ENCODE measurements at regions not wholly inside any gene's neighbourhood (a gene's known extent, or its start where the extent isn't known, plus 50 kb on each side); places are given as distances from the start of the nearest gene placed in this dataset.

DNA sequence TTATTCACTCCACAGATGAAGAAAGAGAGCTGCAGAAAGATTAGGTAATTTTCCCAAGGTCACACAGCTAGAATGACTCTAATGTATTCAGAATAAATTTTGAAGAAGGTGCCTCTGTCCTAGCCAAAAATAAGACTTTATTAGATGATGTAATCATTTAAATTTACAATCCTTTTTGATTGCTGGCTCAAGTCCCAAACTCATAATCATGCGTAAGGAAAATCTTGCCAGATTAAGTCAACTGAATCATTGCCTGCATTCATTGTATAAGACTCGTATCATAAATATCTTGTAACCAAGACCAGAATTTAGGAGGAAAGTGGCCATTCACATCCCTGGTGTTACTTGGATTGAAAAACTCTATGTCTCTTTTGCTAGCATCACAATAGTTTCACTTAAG is 53.1 kb upstream of the STK39 start:
- no peaks in the 10 kb centered on the region for H3K36me3 ChIP-seq
- no peaks in the 10 kb centered on the region; the same call in 1 of the 2 replicates for H3K9me3 ChIP-seq
- H3K27me3 ChIP-seq: no peaks in the 10 kb centered on the region
- DNase-seq: no peak
- no peak overlapping the region for H3K4me3 ChIP-seq

- DNase-seq: no peak
- H3K4me3 ChIP-seq: no peak overlapping the region
- H3K36me3 ChIP-seq: no peaks in the 10 kb centered on the region
Measured at GRCh38 chr2:168304024-168304681, 56.8 kb upstream of the STK39 start.

GRCh38 chr2:168307379-168307778 is 60.0 kb upstream of the STK39 start:
- Histone ChIP-seq H3K9me3 (peaks cover 13% of the 10 kb centered on the region), H3K36me3 (no peaks in the 10 kb centered on the region), H3K4me3 (no peak overlapping the region), H3K27me3 (no peaks in the 10 kb centered on the region)
- DNase-seq: no peak

More at GRCh38 chr2:168304024-168304681, 56.8 kb upstream of the STK39 start:
- peaks cover 13% of the 10 kb centered on the region for H3K9me3 ChIP-seq
- no peaks in the 10 kb centered on the region for H3K27me3 ChIP-seq

- DNase-seq: no peak
- peaks cover 15% of the 10 kb centered on the region for H3K9me3 ChIP-seq
- H3K27me3 ChIP-seq: no peaks in the 10 kb centered on the region
- no peaks in the 10 kb centered on the region for H3K36me3 ChIP-seq
- no peak overlapping the region for H3K4me3 ChIP-seq
Measured at GRCh38 chr2:168310580-168310979, 63.2 kb upstream of the STK39 start.

DNA sequence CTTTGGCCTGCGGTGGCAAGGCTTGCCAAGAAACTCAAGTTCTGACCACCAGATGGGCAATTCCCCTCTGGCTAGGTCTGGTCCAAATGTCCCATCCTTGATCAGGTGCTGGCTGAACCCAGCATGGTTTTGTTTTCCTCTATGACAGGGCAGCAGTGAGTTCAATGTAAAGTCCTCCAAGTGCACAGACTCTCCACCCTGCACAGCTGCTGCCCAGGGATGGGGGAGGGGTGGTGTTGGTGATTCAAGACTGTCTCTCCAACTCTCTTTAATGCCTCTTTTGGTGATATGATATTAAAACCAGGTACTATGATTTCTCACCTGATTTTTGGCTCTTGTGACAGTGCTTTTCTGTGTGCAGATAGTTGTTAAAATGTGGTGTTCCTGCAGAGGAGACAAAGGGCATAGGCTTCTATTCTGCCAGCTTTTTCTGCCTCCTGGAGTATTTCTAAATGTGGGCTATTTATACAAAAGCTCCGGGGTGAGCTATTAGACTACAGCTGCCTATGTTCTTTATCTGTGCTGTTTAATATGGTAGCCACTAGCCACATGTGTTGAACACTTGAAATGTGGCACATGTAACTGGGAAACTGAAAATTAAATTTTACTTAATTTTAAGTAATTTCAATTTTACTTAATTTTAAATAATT is 64.0 kb upstream of the STK39 start:
- Histone ChIP-seq H3K36me3 (no peaks in the 10 kb centered on the region), H3K27me3 (no peaks in the 10 kb centered on the region), H3K9me3 (peaks cover 10% of the 10 kb centered on the region), H3K4me3 (no peak overlapping the region)
- no peak for DNase-seq

- Histone ChIP-seq H3K27me3 (no peaks in the 10 kb centered on the region), H3K4me3 (no peak overlapping the region), H3K36me3 (no peaks in the 10 kb centered on the region), H3K9me3 (peaks cover 5% of the 10 kb centered on the region)
- DNase-seq: no peak
Measured at GRCh38 chr2:168312036-168312822, 64.8 kb upstream of the STK39 start.

- no peaks in the 10 kb centered on the region for H3K27me3 ChIP-seq
- DNase-seq: no peak
- peaks cover 2% of the 10 kb centered on the region; the same call in 1 of the 2 replicates for H3K9me3 ChIP-seq
- no peaks in the 10 kb centered on the region for H3K36me3 ChIP-seq
- no peak overlapping the region for H3K4me3 ChIP-seq
Measured at GRCh38 chr2:168314236-168314635, 66.8 kb upstream of the STK39 start.

DNA sequence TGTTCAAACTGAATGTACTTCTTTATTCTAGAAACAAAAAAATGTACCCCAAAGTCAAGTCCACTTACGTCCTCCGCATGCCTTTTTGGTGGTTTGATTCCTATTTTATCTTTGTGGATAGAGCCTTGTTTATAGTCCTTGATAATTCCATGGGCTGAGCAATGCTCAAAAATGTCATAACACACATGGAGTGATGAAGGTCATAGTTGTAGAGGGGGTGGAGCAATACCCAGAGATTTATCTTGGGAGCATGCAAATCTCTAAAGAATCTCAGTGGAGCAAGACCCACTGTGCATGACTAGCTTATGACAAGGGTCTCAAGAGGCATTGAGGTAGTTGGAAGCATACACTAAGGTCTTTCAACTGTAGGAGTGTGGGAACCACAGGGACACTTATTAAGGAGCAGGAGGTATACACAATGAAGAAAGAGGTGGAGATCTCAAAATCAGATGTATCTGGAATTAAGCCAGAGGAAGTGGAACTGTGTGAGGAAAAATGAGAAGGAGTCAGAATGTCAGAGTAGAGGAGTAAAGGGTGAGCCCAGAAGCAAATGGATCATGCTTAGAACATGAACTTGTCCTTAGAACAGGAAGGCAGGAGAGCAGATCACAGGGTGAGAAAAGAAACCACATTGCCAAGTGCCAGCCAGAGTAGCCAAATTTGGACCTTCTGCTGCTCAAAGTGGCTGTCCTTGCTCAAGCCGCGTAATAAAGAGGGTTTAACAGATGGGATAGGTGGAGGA is 68.1 kb upstream of the STK39 start:
- Histone ChIP-seq H3K27me3 (no peaks in the 10 kb centered on the region), H3K36me3 (no peaks in the 10 kb centered on the region), H3K9me3 (peaks cover 2% of the 10 kb centered on the region; the same call in 1 of the 2 replicates), H3K4me3 (no peak overlapping the region)
- no peak for DNase-seq

GRCh38 chr2:168316073-168316440 is 68.7 kb upstream of the STK39 start:
- peak; percentile 17 for DNase-seq
- Histone ChIP-seq H3K27me3 (no peaks in the 10 kb centered on the region), H3K36me3 (no peaks in the 10 kb centered on the region), H3K4me3 (no peak overlapping the region), H3K9me3 (peaks cover 2% of the 10 kb centered on the region; the same call in 1 of the 2 replicates)

DNA sequence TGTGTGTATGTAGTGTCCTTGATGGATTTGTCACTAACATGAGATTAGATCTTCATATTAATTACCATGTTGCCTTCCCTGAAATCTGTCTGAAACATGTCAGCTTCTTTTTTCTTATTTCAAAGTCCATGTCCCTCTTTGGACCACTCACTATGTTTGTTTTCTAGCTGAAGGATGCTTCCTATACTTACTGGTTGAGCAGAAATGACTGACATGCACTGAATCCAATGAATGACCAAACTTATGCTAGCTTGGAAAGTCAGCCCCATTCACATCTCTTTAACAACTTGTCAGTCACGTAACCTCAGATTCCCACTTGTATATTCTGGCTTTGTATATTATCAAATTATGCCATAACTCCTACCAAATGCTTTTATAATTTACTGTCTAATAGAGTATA is 69.9 kb upstream of the STK39 start:
- DNase-seq: no peak
- H3K36me3 ChIP-seq: no peaks in the 10 kb centered on the region
- H3K9me3 ChIP-seq: peaks cover 2% of the 10 kb centered on the region; the same call in 1 of the 2 replicates
- no peak overlapping the region for H3K4me3 ChIP-seq
- H3K27me3 ChIP-seq: no peaks in the 10 kb centered on the region

GRCh38 chr2:168320267-168320666 is 72.9 kb upstream of the STK39 start:
- no peak for DNase-seq
- H3K36me3 ChIP-seq: no peaks in the 10 kb centered on the region
- H3K4me3 ChIP-seq: no peak overlapping the region
- H3K9me3 ChIP-seq: peaks cover under 1% of the 10 kb centered on the region; the same call in 1 of the 2 replicates
- H3K27me3 ChIP-seq: no peaks in the 10 kb centered on the region

GRCh38 chr2:168322325-168323007 is 75.1 kb upstream of the STK39 start:
- DNase-seq: no peak
- H3K9me3 ChIP-seq: no peaks in the 10 kb centered on the region
- H3K4me3 ChIP-seq: no peak overlapping the region
- H3K36me3 ChIP-seq: no peaks in the 10 kb centered on the region
- H3K27me3 ChIP-seq: no peaks in the 10 kb centered on the region

DNA sequence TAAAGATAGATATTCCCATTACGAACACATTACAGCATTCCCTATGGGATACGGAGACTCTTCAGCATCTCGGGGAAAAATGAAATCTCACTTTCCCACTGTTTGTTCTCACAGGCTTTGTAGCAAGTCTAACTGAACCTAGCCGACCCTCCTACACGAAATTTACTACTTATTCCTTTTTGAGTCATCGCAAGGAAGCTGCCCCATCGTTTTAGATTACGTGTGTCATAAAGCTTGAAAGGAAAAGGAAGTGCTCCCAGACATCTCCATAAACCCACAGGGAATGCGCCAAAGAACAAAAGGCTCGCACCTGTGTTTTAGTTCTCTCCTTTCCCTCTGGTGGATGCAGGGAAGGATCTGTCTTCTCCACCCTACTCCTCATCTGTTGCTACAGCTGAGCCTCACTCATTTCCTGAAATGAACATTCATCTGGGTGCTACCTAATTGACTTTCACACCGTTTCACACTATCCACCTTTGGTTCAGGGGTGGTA is 76.2 kb upstream of the STK39 start:
- DNase-seq: no peak
- Histone ChIP-seq H3K36me3 (no peaks in the 10 kb centered on the region), H3K4me3 (no peak overlapping the region), H3K27me3 (no peaks in the 10 kb centered on the region), H3K9me3 (no peaks in the 10 kb centered on the region)

GRCh38 chr2:168326572-168326971 is 79.2 kb upstream of the STK39 start:
- H3K9me3 ChIP-seq: peaks cover 12% of the 10 kb centered on the region

DNA sequence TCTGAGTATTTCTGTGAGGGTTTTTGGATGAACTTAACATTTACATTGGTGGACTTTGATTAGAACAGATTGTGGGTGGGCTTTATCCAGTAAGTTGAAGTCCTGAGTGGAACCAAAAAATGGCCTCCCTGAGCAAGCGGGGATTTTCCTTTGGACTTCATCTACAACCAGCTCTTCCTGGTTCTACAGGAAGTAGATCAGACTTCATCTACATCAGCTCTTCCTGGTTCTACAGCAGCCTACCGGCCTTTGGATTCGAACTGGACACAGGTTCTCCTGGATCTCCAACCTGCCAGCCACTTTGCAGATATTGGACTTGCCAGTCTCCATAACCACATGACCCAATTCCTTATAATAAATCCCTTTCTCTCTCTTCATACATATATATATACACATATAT is 79.9 kb upstream of the STK39 start:
- no peak for DNase-seq
- Histone ChIP-seq H3K9me3 (peaks cover 12% of the 10 kb centered on the region), H3K36me3 (no peaks in the 10 kb centered on the region), H3K4me3 (no peak overlapping the region), H3K27me3 (no peaks in the 10 kb centered on the region)

More at GRCh38 chr2:168326572-168326971, 79.2 kb upstream of the STK39 start:
- H3K27me3 ChIP-seq: no peaks in the 10 kb centered on the region
- no peak for DNase-seq
- no peak overlapping the region for H3K4me3 ChIP-seq
- no peaks in the 10 kb centered on the region for H3K36me3 ChIP-seq

GRCh38 chr2:168328421-168328820 is 81.0 kb upstream of the STK39 start:
- Histone ChIP-seq H3K36me3 (no peaks in the 10 kb centered on the region), H3K4me3 (no peak overlapping the region), H3K9me3 (peaks cover 12% of the 10 kb centered on the region), H3K27me3 (no peaks in the 10 kb centered on the region)
- no peak for DNase-seq
